ENCODE measurements at regions not wholly inside any gene's neighbourhood (a gene's known extent, or its start where the extent isn't known, plus 50 kb on each side); places are given as distances from the start of the nearest gene placed in this dataset.

DNA sequence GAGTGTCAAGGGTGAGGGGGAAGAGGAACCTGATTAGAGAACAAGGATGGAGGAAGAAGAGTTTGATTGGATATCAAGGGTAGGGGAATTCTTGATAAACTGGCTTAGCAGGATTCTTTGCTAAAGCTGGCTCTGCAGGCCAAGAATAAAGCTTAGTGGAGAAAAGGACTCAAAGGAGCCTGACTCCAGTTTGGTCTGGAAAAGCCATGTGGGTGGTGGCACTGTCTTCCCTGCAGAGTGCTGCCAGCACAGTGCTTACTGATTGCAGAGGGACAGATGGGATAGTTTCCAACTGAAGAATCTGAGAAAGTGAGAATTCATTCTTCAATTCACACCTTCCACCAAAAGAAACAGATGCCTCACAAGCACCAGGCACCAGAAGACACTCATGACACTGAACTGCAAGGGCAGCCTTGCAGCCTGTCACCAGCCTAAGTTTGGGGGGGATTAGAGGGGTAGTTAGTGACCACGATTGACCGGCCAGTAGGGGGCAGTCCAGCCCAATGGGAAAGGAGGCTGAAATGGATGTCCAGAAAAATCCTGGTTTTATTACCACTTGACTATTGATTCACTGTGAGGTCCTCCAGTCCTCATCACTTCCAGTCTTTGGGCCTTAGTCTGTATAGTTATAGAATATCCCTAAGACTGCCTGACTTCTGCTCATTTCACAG lies 334.5 kb downstream of the SMAD2 start:
- H2AFZ ChIP-seq (ENCODE audit: low read length), result no peak overlapping the region
- no peaks in the 10 kb centered on the region for H3K9me3 ChIP-seq (ENCODE audit: low read length)
- FAIRE-seq (no peak), ATAC-seq (peak; percentile 68), DNase-seq (ENCODE audit: low spot score) (peak; percentile 20)
- H3K9ac ChIP-seq (ENCODE audit: insufficient read depth, low read depth, low read length), result no peak overlapping the region
- intact Hi-C loops (cut with micrococcal nuclease; ENCODE audit: unreplicated experiment) (loop anchor here (1.0 kb wide), 1 partner anchor 153 kb away; no protein-coding TSS in a partner anchor), in situ Hi-C loops (cut with HindIII; ENCODE audit: extremely low pct_ligation_motif_present, low pct_unique_long_range_greater_than_20kb) (loop anchor here (5.0 kb wide), 1 partner anchor 151 kb away; no protein-coding TSS in a partner anchor)
- H3K4me3 ChIP-seq (replicated peaks in 1 of 3; ENCODE audit: insufficient read depth in 1 of 3, low read depth in 2 of 3, low read length in 3 of 3), result no peak overlapping the region
- H3K79me2 ChIP-seq (ENCODE audit: insufficient read depth, low read length), result no peaks in the 10 kb centered on the region
- no peak overlapping the region for H3K27ac ChIP-seq (ENCODE audit: extremely low read length, insufficient read depth, low read length)
- WGBS (ENCODE audit: low lambda C conversion rate), result 0% methylated on average over 2 of the region's 2 CpGs
- H3K36me3 ChIP-seq (replicated peaks in 1 of 2; ENCODE audit: control insufficient read depth in 1 of 2, insufficient read depth in 2 of 2, low read length in 2 of 2), result no peaks in the 10 kb centered on the region
- peaks cover 2 to 39% of the 10 kb centered on the region in 2 experiments; a peak in 4 of 5 replicates for H3K27me3 ChIP-seq (ENCODE audit: control insufficient read depth in 1 of 2, insufficient read depth in 2 of 2, low read length in 2 of 2)
- ChIA-PET CTCF (ENCODE audit: low intra/inter-chr PET ratio, low total read pairs) (interaction anchor here (2.8 kb wide), 1 partner anchor 153 kb away, joined by 50 read pairs; no protein-coding TSS in a partner anchor), POLR2A (no interaction called here)
- no TSS peak for BruUV-seq (replicated peaks)
- no peaks in the 10 kb centered on the region for H4K20me1 ChIP-seq (ENCODE audit: insufficient read depth, low read length)
- no peak overlapping the region for H3K4me2 ChIP-seq (ENCODE audit: low read depth, low read length)
- no peaks in the 10 kb centered on the region for H3K4me1 ChIP-seq (ENCODE audit: insufficient read depth, low read length)
- TF ChIP-seq ZNF670 (CRISPR knock-in tag; IDR thresholded peaks at IDR 0.05; ENCODE audit: borderline replicate concordance), result no peak
- no peak for TF ChIP-seq ZEB1 (IDR thresholded peaks at IDR 0.05; ENCODE audit: insufficient replicate concordance, low read depth)
- no peak for TF ChIP-seq HNRNPH1 (optimal IDR thresholded peaks at IDR 0.05; ENCODE audit: low read depth, low read length)
- TF ChIP-seq, protein P1, sequence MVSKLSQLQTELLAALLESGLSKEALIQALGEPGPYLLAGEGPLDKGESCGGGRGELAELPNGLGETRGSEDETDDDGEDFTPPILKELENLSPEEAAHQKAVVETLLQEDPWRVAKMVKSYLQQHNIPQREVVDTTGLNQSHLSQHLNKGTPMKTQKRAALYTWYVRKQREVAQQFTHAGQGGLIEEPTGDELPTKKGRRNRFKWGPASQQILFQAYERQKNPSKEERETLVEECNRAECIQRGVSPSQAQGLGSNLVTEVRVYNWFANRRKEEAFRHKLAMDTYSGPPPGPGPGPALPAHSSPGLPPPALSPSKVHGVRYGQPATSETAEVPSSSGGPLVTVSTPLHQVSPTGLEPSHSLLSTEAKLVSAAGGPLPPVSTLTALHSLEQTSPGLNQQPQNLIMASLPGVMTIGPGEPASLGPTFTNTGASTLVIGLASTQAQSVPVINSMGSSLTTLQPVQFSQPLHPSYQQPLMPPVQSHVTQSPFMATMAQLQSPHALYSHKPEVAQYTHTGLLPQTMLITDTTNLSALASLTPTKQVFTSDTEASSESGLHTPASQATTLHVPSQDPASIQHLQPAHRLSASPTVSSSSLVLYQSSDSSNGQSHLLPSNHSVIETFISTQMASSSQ (IDR thresholded peaks at IDR 0.05; ENCODE audit: low read depth), result no peak
- TF ChIP-seq, protein P1 (CRISPR knock-in tag; IDR thresholded peaks at IDR 0.05; ENCODE audit: borderline replicate concordance), result no peak
- TF ChIP-seq ZNF782 (CRISPR knock-in tag; IDR thresholded peaks at IDR 0.05; ENCODE audit: borderline replicate concordance), result no peak
- TF ChIP-seq, protein P2, sequence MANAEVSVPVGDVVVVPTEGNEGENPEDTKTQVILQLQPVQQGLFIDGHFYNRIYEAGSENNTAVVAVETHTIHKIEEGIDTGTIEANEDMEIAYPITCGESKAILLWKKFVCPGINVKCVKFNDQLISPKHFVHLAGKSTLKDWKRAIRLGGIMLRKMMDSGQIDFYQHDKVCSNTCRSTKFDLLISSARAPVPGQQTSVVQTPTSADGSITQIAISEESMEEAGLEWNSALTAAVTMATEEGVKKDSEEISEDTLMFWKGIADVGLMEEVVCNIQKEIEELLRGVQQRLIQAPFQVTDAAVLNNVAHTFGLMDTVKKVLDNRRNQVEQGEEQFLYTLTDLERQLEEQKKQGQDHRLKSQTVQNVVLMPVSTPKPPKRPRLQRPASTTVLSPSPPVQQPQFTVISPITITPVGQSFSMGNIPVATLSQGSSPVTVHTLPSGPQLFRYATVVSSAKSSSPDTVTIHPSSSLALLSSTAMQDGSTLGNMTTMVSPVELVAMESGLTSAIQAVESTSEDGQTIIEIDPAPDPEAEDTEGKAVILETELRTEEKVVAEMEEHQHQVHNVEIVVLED (CRISPR knock-in tag; IDR thresholded peaks at IDR 0.05; ENCODE audit: borderline replicate concordance), result no peak
- TF ChIP-seq STAG1 (CRISPR knock-in tag; IDR thresholded peaks at IDR 0.05), result peak; percentile 66
- TF ChIP-seq, protein P3, sequence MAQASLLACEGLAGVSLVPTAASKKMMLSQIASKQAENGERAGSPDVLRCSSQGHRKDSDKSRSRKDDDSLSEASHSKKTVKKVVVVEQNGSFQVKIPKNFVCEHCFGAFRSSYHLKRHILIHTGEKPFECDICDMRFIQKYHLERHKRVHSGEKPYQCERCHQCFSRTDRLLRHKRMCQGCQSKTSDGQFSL (CRISPR knock-in tag; IDR thresholded peaks at IDR 0.05), result peak; percentile 70; the same call in 1 of the 2 replicates
- peak; percentile 34; the same call in 1 of the 2 replicates for TF ChIP-seq RAD21 (CRISPR knock-in tag; IDR thresholded peaks at IDR 0.05)
- TF ChIP-seq, protein P4, sequence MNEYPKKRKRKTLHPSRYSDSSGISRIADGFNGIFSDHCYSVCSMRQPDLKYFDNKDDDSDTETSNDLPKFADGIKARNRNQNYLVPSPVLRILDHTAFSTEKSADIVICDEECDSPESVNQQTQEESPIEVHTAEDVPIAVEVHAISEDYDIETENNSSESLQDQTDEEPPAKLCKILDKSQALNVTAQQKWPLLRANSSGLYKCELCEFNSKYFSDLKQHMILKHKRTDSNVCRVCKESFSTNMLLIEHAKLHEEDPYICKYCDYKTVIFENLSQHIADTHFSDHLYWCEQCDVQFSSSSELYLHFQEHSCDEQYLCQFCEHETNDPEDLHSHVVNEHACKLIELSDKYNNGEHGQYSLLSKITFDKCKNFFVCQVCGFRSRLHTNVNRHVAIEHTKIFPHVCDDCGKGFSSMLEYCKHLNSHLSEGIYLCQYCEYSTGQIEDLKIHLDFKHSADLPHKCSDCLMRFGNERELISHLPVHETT (CRISPR knock-in tag; conservative IDR thresholded peaks at IDR 0.05), result no peak
- TF ChIP-seq ARNT2 (CRISPR knock-in tag; IDR thresholded peaks at IDR 0.05; ENCODE audit: low read depth), result no peak
- no peak for TF ChIP-seq AHR (CRISPR knock-in tag; IDR thresholded peaks at IDR 0.05)
- no peak for TF ChIP-seq ZIK1 (CRISPR knock-in tag; IDR thresholded peaks at IDR 0.05; ENCODE audit: borderline replicate concordance, low read depth)
- TF ChIP-seq, protein P5, sequence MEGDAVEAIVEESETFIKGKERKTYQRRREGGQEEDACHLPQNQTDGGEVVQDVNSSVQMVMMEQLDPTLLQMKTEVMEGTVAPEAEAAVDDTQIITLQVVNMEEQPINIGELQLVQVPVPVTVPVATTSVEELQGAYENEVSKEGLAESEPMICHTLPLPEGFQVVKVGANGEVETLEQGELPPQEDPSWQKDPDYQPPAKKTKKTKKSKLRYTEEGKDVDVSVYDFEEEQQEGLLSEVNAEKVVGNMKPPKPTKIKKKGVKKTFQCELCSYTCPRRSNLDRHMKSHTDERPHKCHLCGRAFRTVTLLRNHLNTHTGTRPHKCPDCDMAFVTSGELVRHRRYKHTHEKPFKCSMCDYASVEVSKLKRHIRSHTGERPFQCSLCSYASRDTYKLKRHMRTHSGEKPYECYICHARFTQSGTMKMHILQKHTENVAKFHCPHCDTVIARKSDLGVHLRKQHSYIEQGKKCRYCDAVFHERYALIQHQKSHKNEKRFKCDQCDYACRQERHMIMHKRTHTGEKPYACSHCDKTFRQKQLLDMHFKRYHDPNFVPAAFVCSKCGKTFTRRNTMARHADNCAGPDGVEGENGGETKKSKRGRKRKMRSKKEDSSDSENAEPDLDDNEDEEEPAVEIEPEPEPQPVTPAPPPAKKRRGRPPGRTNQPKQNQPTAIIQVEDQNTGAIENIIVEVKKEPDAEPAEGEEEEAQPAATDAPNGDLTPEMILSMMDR (CRISPR knock-in tag; IDR thresholded peaks at IDR 0.05), result peak; percentile 59
